Endothelial cell (in vitro differentiated cells): ENCODE measurements at regions not wholly inside any gene's neighbourhood (a gene's known extent, or its start where the extent isn't known, plus 50 kb on each side); places are given as distances from the start of the nearest gene placed in this dataset.

Experiments
- DNase-seq: peaks from one replicate; pipeline ENCODE4 v3.0.0; 2021; ENCODE audit warnings: low spot score
- H3K27ac Mint-ChIP-seq: one replicate; pipeline ENCODE4 v1.8.0; 2021; ENCODE audit warnings: mixed read lengths, inconsistent platforms; ENCODE audit not compliant: unreplicated experiment
- H3K27me3 Mint-ChIP-seq: one replicate; pipeline ENCODE4 v1.8.0; 2021; ENCODE audit warnings: mild to moderate bottlenecking, moderate library complexity, mixed read lengths, inconsistent platforms; ENCODE audit not compliant: unreplicated experiment
- H3K36me3 Mint-ChIP-seq: one replicate; pipeline ENCODE4 v1.8.0; 2021; ENCODE audit warnings: mild to moderate bottlenecking, low read depth, mixed read lengths, inconsistent platforms; ENCODE audit not compliant: unreplicated experiment
- H3K4me1 Mint-ChIP-seq: one replicate; pipeline ENCODE4 v1.8.0; 2021; ENCODE audit warnings: mild to moderate bottlenecking, mixed read lengths, inconsistent platforms; ENCODE audit not compliant: unreplicated experiment
- H3K4me3 Mint-ChIP-seq: one replicate; pipeline ENCODE4 v1.8.0; 2021; ENCODE audit warnings: mild to moderate bottlenecking, mixed read lengths, inconsistent platforms; ENCODE audit not compliant: unreplicated experiment
- H3K9me3 Mint-ChIP-seq: one replicate; pipeline ENCODE4 v1.8.0; 2021; ENCODE audit warnings: mixed read lengths, inconsistent platforms; ENCODE audit not compliant: unreplicated experiment
- CTCF ChIP-seq: fragments of 200-600 bp; sonication (generic); IDR thresholded peaks from one replicate; pipeline ENCODE4 v1.5.0; 2021; ENCODE audit warnings: antibody characterized with exemption; ENCODE audit not compliant: unreplicated experiment

- no peaks in the 10 kb centered on the region for H3K9me3 Mint-ChIP-seq
- H3K36me3 Mint-ChIP-seq, result no peaks in the 10 kb centered on the region
- peak; percentile 67 for DNase-seq
- peaks cover 30% of the 10 kb centered on the region for H3K4me1 Mint-ChIP-seq
- H3K27me3 Mint-ChIP-seq, result peaks cover 6% of the 10 kb centered on the region
- H3K27ac Mint-ChIP-seq, result no peak overlapping the region
- no peak for TF ChIP-seq CTCF
- no peak overlapping the region for H3K4me3 Mint-ChIP-seq
Measured at GRCh38 chr11:134476435-134477021, 64.5 kb upstream of the B3GAT1 start.

GRCh38 chr11:134475951-134476350, 63.9 kb upstream of the B3GAT1 start:
- peaks cover 29% of the 10 kb centered on the region for H3K4me1 Mint-ChIP-seq
- no peak overlapping the region for H3K27ac Mint-ChIP-seq
- H3K9me3 Mint-ChIP-seq, result no peaks in the 10 kb centered on the region
- H3K4me3 Mint-ChIP-seq, result peak overlapping the region; percentile 33
- peaks cover 6% of the 10 kb centered on the region for H3K27me3 Mint-ChIP-seq
- H3K36me3 Mint-ChIP-seq, result no peaks in the 10 kb centered on the region
- no peak for TF ChIP-seq CTCF
- no peak for DNase-seq

GRCh38 chr11:134474942-134475341, 62.9 kb upstream of the B3GAT1 start:
- H3K9me3 Mint-ChIP-seq, result no peaks in the 10 kb centered on the region
- no peak overlapping the region for H3K27ac Mint-ChIP-seq
- TF ChIP-seq CTCF, result no peak
- no peak for DNase-seq
- peaks cover 4% of the 10 kb centered on the region for H3K27me3 Mint-ChIP-seq
- peaks cover 21% of the 10 kb centered on the region for H3K4me1 Mint-ChIP-seq
- no peak overlapping the region for H3K4me3 Mint-ChIP-seq
- H3K36me3 Mint-ChIP-seq, result no peaks in the 10 kb centered on the region

GRCh38 chr11:134474070-134474860, 62.2 kb upstream of the B3GAT1 start:
- peaks cover 4% of the 10 kb centered on the region for H3K27me3 Mint-ChIP-seq
- DNase-seq, result no peak
- TF ChIP-seq CTCF, result no peak
- H3K36me3 Mint-ChIP-seq, result no peaks in the 10 kb centered on the region
- H3K27ac Mint-ChIP-seq, result no peak overlapping the region
- H3K9me3 Mint-ChIP-seq, result no peaks in the 10 kb centered on the region
- H3K4me1 Mint-ChIP-seq, result peaks cover 14% of the 10 kb centered on the region
- no peak overlapping the region for H3K4me3 Mint-ChIP-seq
